Mucosa of stomach (tissue), 1 donor: ENCODE measurements at regions not wholly inside any gene's neighbourhood (a gene's known extent, or its start where the extent isn't known, plus 50 kb on each side); places are given as distances from the start of the nearest gene placed in this dataset.
"Not testable (repeated sequence)": the region's sequence is repeated elsewhere in the genome, so short reads cannot be mapped to it uniquely, and the experiment has no call there.

Experiments used
- H3K27me3 ChIP-seq: one replicate; pipeline ENCODE4 v1.7.0; 2013; ENCODE audit warnings: mild to moderate bottlenecking, low read length; ENCODE audit not compliant: control insufficient read depth, insufficient read depth
- H3K36me3 ChIP-seq: one replicate; pipeline ENCODE4 v1.7.0; 2013; ENCODE audit warnings: low read length; ENCODE audit not compliant: control insufficient read depth, insufficient read depth
- H3K4me1 ChIP-seq: one replicate; pipeline ENCODE4 v1.7.0; 2013; ENCODE audit warnings: mild to moderate bottlenecking, low read length; ENCODE audit not compliant: control insufficient read depth, insufficient read depth
- H3K4me3 ChIP-seq: one replicate; pipeline ENCODE4 v1.7.0; 2013; ENCODE audit warnings: low read length
- H3K9ac ChIP-seq: one replicate; pipeline ENCODE4 v1.7.0; 2013; ENCODE audit warnings: mild to moderate bottlenecking, low read length, moderate library complexity
- H3K9me3 ChIP-seq: one replicate; pipeline ENCODE4 v1.7.0; 2013; ENCODE audit warnings: mild to moderate bottlenecking, low read length, moderate library complexity; ENCODE audit not compliant: control insufficient read depth
- donor health status: Pancreatic carcinoma.

GRCh38 chr17:33551911-33552310 lies 258.8 kb upstream of the ASIC2 start:
- Histone ChIP-seq H3K4me1 (no peaks in the 10 kb centered on the region), H3K36me3 (no peaks in the 10 kb centered on the region), H3K9me3 (no peaks in the 10 kb centered on the region), H3K9ac (no peak overlapping the region), H3K4me3 (no peak overlapping the region), H3K27me3 (no peaks in the 10 kb centered on the region)

GRCh38 chr17:33560165-33560564 lies 267.1 kb upstream of the ASIC2 start:
- H3K4me1 ChIP-seq = no peaks in the 10 kb centered on the region
- no peaks in the 10 kb centered on the region for H3K27me3 ChIP-seq
- H3K36me3 ChIP-seq = no peaks in the 10 kb centered on the region
- H3K9me3 ChIP-seq = no peaks in the 10 kb centered on the region
- no peak overlapping the region for H3K9ac ChIP-seq
- no peak overlapping the region for H3K4me3 ChIP-seq

GRCh38 chr17:33560871-33561270 lies 267.8 kb upstream of the ASIC2 start:
- H3K36me3 ChIP-seq = no peaks in the 10 kb centered on the region
- H3K4me1 ChIP-seq = no peaks in the 10 kb centered on the region
- H3K9ac ChIP-seq = no peak overlapping the region
- H3K27me3 ChIP-seq = no peaks in the 10 kb centered on the region
- no peak overlapping the region for H3K4me3 ChIP-seq
- no peaks in the 10 kb centered on the region for H3K9me3 ChIP-seq

- Histone ChIP-seq H3K4me3 (no peak overlapping the region), H3K4me1 (no peaks in the 10 kb centered on the region), H3K36me3 (no peaks in the 10 kb centered on the region), H3K9ac (no peak overlapping the region), H3K27me3 (no peaks in the 10 kb centered on the region), H3K9me3 (no peaks in the 10 kb centered on the region)
Observed at GRCh38 chr17:33561569-33562334, 268.7 kb upstream of the ASIC2 start.

GRCh38 chr17:33562792-33563191 lies 269.7 kb upstream of the ASIC2 start:
- Histone ChIP-seq H3K9me3 (no peaks in the 10 kb centered on the region), H3K4me3 (no peak overlapping the region), H3K27me3 (no peaks in the 10 kb centered on the region), H3K36me3 (no peaks in the 10 kb centered on the region), H3K4me1 (no peaks in the 10 kb centered on the region), H3K9ac (no peak overlapping the region)

- no peaks in the 10 kb centered on the region for H3K4me1 ChIP-seq
- H3K27me3 ChIP-seq = no peaks in the 10 kb centered on the region
- H3K4me3 ChIP-seq = no peak overlapping the region
- H3K36me3 ChIP-seq = no peaks in the 10 kb centered on the region
- H3K9ac ChIP-seq = no peak overlapping the region
- no peaks in the 10 kb centered on the region for H3K9me3 ChIP-seq
Observed at GRCh38 chr17:33564146-33564545, 271.1 kb upstream of the ASIC2 start.

- Histone ChIP-seq H3K36me3 (no peaks in the 10 kb centered on the region), H3K9me3 (no peaks in the 10 kb centered on the region), H3K27me3 (no peaks in the 10 kb centered on the region), H3K9ac (no peak overlapping the region), H3K4me3 (no peak overlapping the region), H3K4me1 (no peaks in the 10 kb centered on the region)
Observed at GRCh38 chr17:33567223-33567622, 274.1 kb upstream of the ASIC2 start.

- no peaks in the 10 kb centered on the region for H3K9me3 ChIP-seq
- H3K9ac ChIP-seq = no peak overlapping the region
- H3K27me3 ChIP-seq = no peaks in the 10 kb centered on the region
- H3K4me3 ChIP-seq = no peak overlapping the region
- H3K4me1 ChIP-seq = no peaks in the 10 kb centered on the region
- no peaks in the 10 kb centered on the region for H3K36me3 ChIP-seq
Observed at GRCh38 chr17:33572615-33573014, 279.5 kb upstream of the ASIC2 start.

- no peaks in the 10 kb centered on the region for H3K9me3 ChIP-seq
- H3K4me3 ChIP-seq = no peak overlapping the region
- H3K27me3 ChIP-seq = no peaks in the 10 kb centered on the region
Observed at GRCh38 chr17:33574942-33575445, 281.9 kb upstream of the ASIC2 start.

GRCh38 chr17:33579740-33580139 lies 286.6 kb upstream of the ASIC2 start:
- not testable (repeated sequence) for H3K4me1 ChIP-seq, H3K4me3 ChIP-seq, H3K9me3 ChIP-seq, H3K27me3 ChIP-seq, H3K36me3 ChIP-seq, H3K9ac ChIP-seq

More at GRCh38 chr17:33574942-33575445, 281.9 kb upstream of the ASIC2 start:
- Histone ChIP-seq H3K9ac (no peak overlapping the region), H3K36me3 (no peaks in the 10 kb centered on the region), H3K4me1 (no peaks in the 10 kb centered on the region)

GRCh38 chr17:33580215-33580614 lies 287.1 kb upstream of the ASIC2 start:
- Histone ChIP-seq H3K27me3 (no peaks in the 10 kb centered on the region), H3K9me3 (no peaks in the 10 kb centered on the region), H3K36me3 (no peaks in the 10 kb centered on the region), H3K4me3 (no peak overlapping the region), H3K4me1 (no peaks in the 10 kb centered on the region), H3K9ac (no peak overlapping the region)

- Histone ChIP-seq H3K9me3 (no peaks in the 10 kb centered on the region), H3K27me3 (no peaks in the 10 kb centered on the region), H3K36me3 (no peaks in the 10 kb centered on the region), H3K9ac (no peak overlapping the region), H3K4me3 (no peak overlapping the region), H3K4me1 (no peaks in the 10 kb centered on the region)
Observed at GRCh38 chr17:33582661-33583060, 289.6 kb upstream of the ASIC2 start.
